Nephron progenitor cell (in vitro differentiated cells): ENCODE measurements at regions not wholly inside any gene's neighbourhood (a gene's known extent, or its start where the extent isn't known, plus 50 kb on each side); places are given as distances from the start of the nearest gene placed in this dataset.

Experiments
- DNase-seq: peaks from one replicate; pipeline ENCODE4 v3.0.0; 2021
- H3K27ac Mint-ChIP-seq: 2 replicates; pipeline ENCODE4 v1.8.0; 2021; ENCODE audit warnings: mild to moderate bottlenecking, moderate library complexity, mixed read lengths
- H3K27me3 Mint-ChIP-seq: 2 replicates; pipeline ENCODE4 v1.8.0; 2021; ENCODE audit warnings: mild to moderate bottlenecking, low read depth, mixed read lengths; ENCODE audit not compliant: poor library complexity
- H3K36me3 Mint-ChIP-seq: 2 replicates; pipeline ENCODE4 v1.8.0; 2021; ENCODE audit warnings: low read depth, mixed read lengths
- H3K4me1 Mint-ChIP-seq: 2 replicates; pipeline ENCODE4 v1.8.0; 2021; ENCODE audit warnings: mixed read lengths
- H3K4me3 Mint-ChIP-seq: 2 replicates; pipeline ENCODE4 v1.8.0; 2021; ENCODE audit warnings: mild to moderate bottlenecking, moderate library complexity, mixed read lengths
- H3K9me3 Mint-ChIP-seq: 2 replicates; pipeline ENCODE4 v1.8.0; 2021; ENCODE audit warnings: mild to moderate bottlenecking, moderate library complexity, mixed read lengths
- TF ChIP-seq, protein P1 (sequence below): fragments of 200-600 bp; sonication (generic); IDR thresholded peaks from 2 replicates; pipeline ENCODE4 v1.5.0; 2021; ENCODE audit warnings: antibody characterized with exemption

DNA sequence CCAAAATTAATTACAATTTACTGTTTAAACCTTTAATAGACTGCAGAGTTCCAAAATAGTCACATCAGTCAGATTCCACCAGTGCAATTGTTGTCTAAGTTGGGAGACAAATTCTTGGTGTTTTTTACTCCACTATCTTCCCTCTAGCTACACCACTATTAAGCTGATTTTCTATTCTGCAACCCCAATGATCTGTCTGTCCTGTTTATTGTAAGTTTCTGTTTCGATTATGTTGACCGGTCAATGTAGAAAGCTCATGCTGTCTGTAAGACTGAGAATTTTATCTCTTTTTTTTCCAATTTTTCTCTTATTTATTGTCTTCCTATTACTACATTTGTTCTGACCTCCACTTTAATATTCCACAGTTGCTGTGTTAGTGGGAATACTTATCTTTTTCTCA, 557.5 kb downstream of the SH2D4B start:
- Mint-ChIP-seq H3K9me3 (no peaks in the 10 kb centered on the region), H3K27me3 (peaks cover 2% of the 10 kb centered on the region), H3K4me3 (no peak overlapping the region), H3K4me1 (no peaks in the 10 kb centered on the region), H3K27ac (no peak overlapping the region), H3K36me3 (no peaks in the 10 kb centered on the region)
- DNase-seq: no peak
- TF ChIP-seq, protein P1, sequence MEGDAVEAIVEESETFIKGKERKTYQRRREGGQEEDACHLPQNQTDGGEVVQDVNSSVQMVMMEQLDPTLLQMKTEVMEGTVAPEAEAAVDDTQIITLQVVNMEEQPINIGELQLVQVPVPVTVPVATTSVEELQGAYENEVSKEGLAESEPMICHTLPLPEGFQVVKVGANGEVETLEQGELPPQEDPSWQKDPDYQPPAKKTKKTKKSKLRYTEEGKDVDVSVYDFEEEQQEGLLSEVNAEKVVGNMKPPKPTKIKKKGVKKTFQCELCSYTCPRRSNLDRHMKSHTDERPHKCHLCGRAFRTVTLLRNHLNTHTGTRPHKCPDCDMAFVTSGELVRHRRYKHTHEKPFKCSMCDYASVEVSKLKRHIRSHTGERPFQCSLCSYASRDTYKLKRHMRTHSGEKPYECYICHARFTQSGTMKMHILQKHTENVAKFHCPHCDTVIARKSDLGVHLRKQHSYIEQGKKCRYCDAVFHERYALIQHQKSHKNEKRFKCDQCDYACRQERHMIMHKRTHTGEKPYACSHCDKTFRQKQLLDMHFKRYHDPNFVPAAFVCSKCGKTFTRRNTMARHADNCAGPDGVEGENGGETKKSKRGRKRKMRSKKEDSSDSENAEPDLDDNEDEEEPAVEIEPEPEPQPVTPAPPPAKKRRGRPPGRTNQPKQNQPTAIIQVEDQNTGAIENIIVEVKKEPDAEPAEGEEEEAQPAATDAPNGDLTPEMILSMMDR: no peak

DNA sequence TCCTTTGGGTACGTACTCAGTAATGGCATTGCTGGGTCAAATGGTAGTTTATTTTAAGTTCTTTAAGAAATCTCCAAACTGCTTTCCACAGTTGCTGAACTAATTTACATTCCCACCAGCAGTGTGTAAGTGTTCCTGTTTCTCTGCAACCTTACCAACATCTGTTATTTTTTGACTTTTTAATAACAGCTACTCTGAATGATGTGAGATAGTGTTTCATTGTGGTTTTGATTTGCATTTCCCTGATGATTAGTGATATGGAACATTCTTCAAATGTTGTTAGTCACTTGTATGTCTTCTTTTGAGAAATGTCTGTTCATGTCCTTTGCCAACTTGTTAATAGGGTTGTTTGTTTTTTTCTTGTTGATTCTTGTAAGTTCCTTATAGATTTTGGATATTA, 558.9 kb downstream of the SH2D4B start:
- H3K27me3 Mint-ChIP-seq: peaks cover 2% of the 10 kb centered on the region
- no peaks in the 10 kb centered on the region for H3K4me1 Mint-ChIP-seq
- no peaks in the 10 kb centered on the region for H3K36me3 Mint-ChIP-seq
- no peak overlapping the region for H3K27ac Mint-ChIP-seq
- H3K4me3 Mint-ChIP-seq: no peak overlapping the region
- TF ChIP-seq, protein P1: no peak
- DNase-seq: no peak
- no peaks in the 10 kb centered on the region for H3K9me3 Mint-ChIP-seq

DNA sequence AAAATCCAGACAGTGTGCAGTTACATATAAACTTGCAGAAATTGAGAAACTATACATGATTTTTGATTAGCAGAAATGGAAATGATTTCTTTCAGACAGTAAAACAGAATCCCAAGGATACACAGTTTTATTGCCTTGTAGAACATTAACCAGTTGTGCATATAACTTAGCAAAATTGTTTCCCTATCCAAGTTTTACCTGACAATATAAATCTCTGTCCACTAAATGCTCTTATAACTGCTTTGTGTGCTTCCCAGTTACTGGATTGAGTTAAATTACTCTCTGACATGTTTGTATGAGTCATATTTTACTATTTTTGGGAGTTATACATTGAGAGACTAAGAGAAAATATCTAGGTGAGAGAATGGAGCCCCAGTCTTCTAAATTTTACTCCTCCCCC, 563.4 kb downstream of the SH2D4B start:
- H3K27me3 Mint-ChIP-seq: peaks cover 2% of the 10 kb centered on the region
- H3K36me3 Mint-ChIP-seq: no peaks in the 10 kb centered on the region
- no peaks in the 10 kb centered on the region for H3K4me1 Mint-ChIP-seq
- no peak for DNase-seq
- no peak overlapping the region for H3K27ac Mint-ChIP-seq
- H3K9me3 Mint-ChIP-seq: no peaks in the 10 kb centered on the region
- TF ChIP-seq, protein P1: no peak
- no peak overlapping the region for H3K4me3 Mint-ChIP-seq

DNA sequence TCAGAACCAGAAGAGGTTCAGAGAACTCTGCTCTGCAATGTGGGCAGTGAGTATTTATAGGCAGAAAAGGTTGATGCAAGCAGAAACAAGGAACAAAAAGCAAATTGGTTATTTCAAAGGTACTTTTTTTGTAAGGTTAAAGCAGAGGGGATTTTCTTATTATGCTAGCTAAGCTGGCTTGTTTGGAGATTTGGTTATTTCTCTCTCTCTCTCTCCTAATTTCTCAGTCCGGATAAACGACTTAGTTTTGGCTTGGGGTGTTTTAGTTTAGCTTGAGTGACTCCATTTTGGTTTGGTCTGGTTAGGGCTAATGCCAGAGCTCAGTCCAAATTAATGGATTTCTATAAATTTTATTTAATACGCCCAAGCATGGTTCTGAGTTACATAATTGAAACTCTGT, 566.8 kb downstream of the SH2D4B start:
- TF ChIP-seq, protein P1: no peak
- Mint-ChIP-seq H3K36me3 (no peaks in the 10 kb centered on the region), H3K27ac (no peak overlapping the region), H3K4me3 (no peak overlapping the region), H3K4me1 (no peaks in the 10 kb centered on the region), H3K9me3 (no peaks in the 10 kb centered on the region), H3K27me3 (no peaks in the 10 kb centered on the region)
- no peak for DNase-seq

DNA sequence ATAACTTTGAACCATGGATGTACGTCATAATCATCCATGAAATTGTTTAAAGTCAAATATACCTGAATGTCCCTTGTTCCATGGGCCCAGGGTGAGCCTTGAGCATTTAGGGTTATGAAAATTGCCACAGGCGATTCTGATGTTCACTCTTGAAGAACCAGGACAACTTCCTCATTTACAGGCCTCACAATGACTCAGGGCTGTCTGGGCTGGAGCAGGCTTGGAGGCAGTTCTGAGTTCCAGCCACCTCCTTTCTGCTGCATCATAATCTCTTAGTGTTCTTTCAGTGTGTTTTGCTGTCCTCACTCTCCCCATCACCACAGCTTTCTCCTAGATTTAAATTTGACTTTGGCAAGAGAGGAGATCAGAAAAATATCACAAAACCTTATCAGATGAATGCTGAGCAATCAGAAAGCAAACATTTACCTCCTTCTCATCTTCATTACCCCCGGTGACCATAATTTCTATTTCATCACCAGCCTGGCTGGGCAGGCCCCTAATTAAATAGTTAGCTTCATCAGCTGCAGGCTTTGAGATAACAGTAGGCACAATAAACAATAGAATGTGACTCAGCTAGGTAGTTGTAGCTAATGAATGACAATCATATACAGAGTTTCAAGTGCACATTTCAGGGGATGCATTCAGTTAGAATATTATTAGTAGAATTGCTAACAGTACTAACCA, 571.0 kb downstream of the SH2D4B start:
- H3K27me3 Mint-ChIP-seq: no peaks in the 10 kb centered on the region
- no peaks in the 10 kb centered on the region for H3K4me1 Mint-ChIP-seq
- H3K4me3 Mint-ChIP-seq: no peak overlapping the region
- peaks cover 2% of the 10 kb centered on the region for H3K9me3 Mint-ChIP-seq
- H3K27ac Mint-ChIP-seq: no peak overlapping the region
- DNase-seq: no peak
- TF ChIP-seq, protein P1: no peak
- no peaks in the 10 kb centered on the region for H3K36me3 Mint-ChIP-seq

DNA sequence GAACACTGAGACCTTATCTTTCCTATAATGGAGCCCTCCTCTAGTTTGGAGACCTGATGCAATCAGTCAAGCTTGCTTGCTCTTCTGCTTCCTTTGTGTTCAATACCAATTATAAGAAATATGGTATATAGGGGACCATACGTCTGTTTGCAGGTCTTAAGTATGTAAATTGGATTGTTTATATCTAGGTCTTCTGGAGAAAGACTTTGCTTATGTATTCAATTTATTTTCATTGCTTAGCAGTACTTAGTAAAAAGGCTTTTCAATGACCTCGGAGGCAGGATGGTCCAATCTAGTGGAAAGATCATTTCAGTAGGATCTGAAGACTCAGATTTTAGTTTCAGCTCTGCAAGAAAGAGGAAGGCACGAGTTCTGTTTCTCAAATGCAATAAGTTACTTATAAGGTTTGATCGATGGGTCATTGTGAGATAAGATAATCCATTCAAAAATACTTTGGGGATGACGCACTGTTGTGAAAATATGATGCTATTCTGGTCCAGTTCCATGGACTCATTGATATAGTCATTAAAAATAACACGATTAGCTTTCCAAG, 571.6 kb downstream of the SH2D4B start:
- no peaks in the 10 kb centered on the region for H3K36me3 Mint-ChIP-seq
- H3K9me3 Mint-ChIP-seq: peaks cover 5% of the 10 kb centered on the region
- TF ChIP-seq, protein P1: no peak
- no peaks in the 10 kb centered on the region for H3K4me1 Mint-ChIP-seq
- H3K4me3 Mint-ChIP-seq: no peak overlapping the region
- no peak for DNase-seq
- no peak overlapping the region for H3K27ac Mint-ChIP-seq
- H3K27me3 Mint-ChIP-seq: no peaks in the 10 kb centered on the region
